ENCODE measurements at regions not wholly inside any gene's neighbourhood (a gene's known extent, or its start where the extent isn't known, plus 50 kb on each side); places are given as distances from the start of the nearest gene placed in this dataset.

- Histone ChIP-seq H3K4me1 (ENCODE audit: insufficient read depth, low read length) (no peaks in the 10 kb centered on the region), H3K36me3 (replicated peaks in 1 of 2; ENCODE audit: control insufficient read depth in 1 of 2, insufficient read depth in 2 of 2, low read length in 2 of 2) (no peaks in the 10 kb centered on the region), H2AFZ (ENCODE audit: low read length) (no peak overlapping the region), H3K27ac (ENCODE audit: extremely low read length, insufficient read depth, low read length) (no peak overlapping the region), H3K4me3 (replicated peaks in 1 of 3; ENCODE audit: insufficient read depth in 1 of 3, low read depth in 2 of 3, low read length in 3 of 3) (no peak overlapping the region), H3K4me2 (ENCODE audit: low read depth, low read length) (no peak overlapping the region), H3K9ac (ENCODE audit: insufficient read depth, low read depth, low read length) (no peak overlapping the region), H3K79me2 (ENCODE audit: insufficient read depth, low read length) (no peaks in the 10 kb centered on the region), H3K27me3 (ENCODE audit: control insufficient read depth in 1 of 2, insufficient read depth in 2 of 2, low read length in 2 of 2) (peaks cover 0 to 24% of the 10 kb centered on the region in 2 experiments; a peak in 3 of 5 replicates), H3K9me3 (ENCODE audit: low read length) (no peaks in the 10 kb centered on the region), H4K20me1 (ENCODE audit: insufficient read depth, low read length) (no peaks in the 10 kb centered on the region)
- WGBS (ENCODE audit: low lambda C conversion rate), result 0% methylated on average over 3 of the region's 3 CpGs
- TF ChIP-seq ZNF672 (CRISPR knock-in tag; IDR thresholded peaks at IDR 0.05) (no peak), TBX2 (CRISPR knock-in tag; IDR thresholded peaks at IDR 0.05; ENCODE audit: borderline replicate concordance) (no peak)
- FAIRE-seq, result no peak
- DNase-seq (ENCODE audit: low spot score), result no peak
- ChIA-PET CTCF (ENCODE audit: low intra/inter-chr PET ratio, low total read pairs) (no interaction called here), POLR2A (no interaction called here)
- BruUV-seq (replicated peaks), result no TSS peak
- in situ Hi-C loops (cut with HindIII; ENCODE audit: extremely low pct_ligation_motif_present, low pct_unique_long_range_greater_than_20kb) (no loop called here), intact Hi-C loops (cut with micrococcal nuclease; ENCODE audit: unreplicated experiment) (no loop called here)
- ATAC-seq, result no peak
Observed at GRCh38 chr2:104562537-104562936, 291.4 kb upstream of the POU3F3 start.

- FAIRE-seq (no peak), DNase-seq (ENCODE audit: low spot score) (no peak), ATAC-seq (no peak)
- Histone ChIP-seq H3K79me2 (ENCODE audit: insufficient read depth, low read length) (no peaks in the 10 kb centered on the region), H3K4me2 (ENCODE audit: low read depth, low read length) (no peak overlapping the region), H3K36me3 (replicated peaks in 1 of 2; ENCODE audit: control insufficient read depth in 1 of 2, insufficient read depth in 2 of 2, low read length in 2 of 2) (no peaks in the 10 kb centered on the region), H3K9me3 (ENCODE audit: low read length) (no peaks in the 10 kb centered on the region), H3K27me3 (ENCODE audit: control insufficient read depth in 1 of 2, insufficient read depth in 2 of 2, low read length in 2 of 2) (peaks cover 0 to 21% of the 10 kb centered on the region in 2 experiments; a peak in 3 of 5 replicates), H3K4me1 (ENCODE audit: insufficient read depth, low read length) (no peaks in the 10 kb centered on the region), H3K9ac (ENCODE audit: insufficient read depth, low read depth, low read length) (no peak overlapping the region), H4K20me1 (ENCODE audit: insufficient read depth, low read length) (no peaks in the 10 kb centered on the region), H2AFZ (ENCODE audit: low read length) (no peak overlapping the region), H3K27ac (ENCODE audit: extremely low read length, insufficient read depth, low read length) (no peak overlapping the region), H3K4me3 (replicated peaks in 1 of 3; ENCODE audit: insufficient read depth in 1 of 3, low read depth in 2 of 3, low read length in 3 of 3) (no peak overlapping the region)
- intact Hi-C loops (cut with micrococcal nuclease; ENCODE audit: unreplicated experiment) (no loop called here), in situ Hi-C loops (cut with HindIII; ENCODE audit: extremely low pct_ligation_motif_present, low pct_unique_long_range_greater_than_20kb) (no loop called here)
- 26% methylated on average over 8 of the region's 8 CpGs for WGBS (ENCODE audit: low lambda C conversion rate)
- no peak for TF ChIP-seq PRPF4 (IDR thresholded peaks at IDR 0.05; ENCODE audit: low read depth, low read length, poor library complexity, severe bottlenecking)
- no peak for TF ChIP-seq CSRNP1 (CRISPR knock-in tag; IDR thresholded peaks at IDR 0.05)
- no peak for TF ChIP-seq DNMT1 (CRISPR knock-in tag; IDR thresholded peaks at IDR 0.05)
- no peak for TF ChIP-seq ZNF691 (CRISPR knock-in tag; IDR thresholded peaks at IDR 0.05; ENCODE audit: borderline replicate concordance, low read depth)
- no peak for TF ChIP-seq FOXA1 (IDR thresholded peaks at IDR 0.05)
- TF ChIP-seq FOXA1 (CRISPR knock-in tag; IDR thresholded peaks at IDR 0.05), result no peak
- TF ChIP-seq NR2F6 (IDR thresholded peaks at IDR 0.05), result no peak
- TF ChIP-seq NR2F6 (CRISPR knock-in tag; IDR thresholded peaks at IDR 0.05), result no peak
- no peak for TF ChIP-seq REL (CRISPR knock-in tag; conservative IDR thresholded peaks at IDR 0.05)
- no peak for TF ChIP-seq ZNF513 (CRISPR knock-in tag; conservative IDR thresholded peaks at IDR 0.05)
- TF ChIP-seq ZBTB44 (CRISPR knock-in tag; IDR thresholded peaks at IDR 0.05), result no peak
- POLR2A ChIA-PET, result no interaction called here
- CTCF ChIA-PET (ENCODE audit: low intra/inter-chr PET ratio, low total read pairs), result no interaction called here
- BruUV-seq (replicated peaks), result no TSS peak
Observed at GRCh38 chr2:104563398-104563996, 290.4 kb upstream of the POU3F3 start.

Data from HepG2 (cell line).